Endodermal cell (in vitro differentiated cells): ENCODE measurements at regions not wholly inside any gene's neighbourhood (a gene's known extent, or its start where the extent isn't known, plus 50 kb on each side); places are given as distances from the start of the nearest gene placed in this dataset.

Experiments used
- DNase-seq: peaks from one replicate; pipeline ENCODE4 v3.0.0-alpha.2; 2017
- H3K27ac ChIP-seq: 2 replicates; pipeline ENCODE4 v1.5.1; 2013; ENCODE audit warnings: mild to moderate bottlenecking, low read depth, low read length, moderate library complexity
- H3K27me3 ChIP-seq: 2 replicates; pipeline ENCODE4 v1.6.1; 2013; ENCODE audit warnings: mild to moderate bottlenecking, low read length, moderate library complexity; ENCODE audit not compliant: insufficient read depth, control insufficient read depth, poor library complexity, severe bottlenecking
- H3K36me3 ChIP-seq: 2 replicates; pipeline ENCODE4 v1.7.0; 2013; ENCODE audit warnings: mild to moderate bottlenecking, low read length, moderate library complexity; ENCODE audit not compliant: control insufficient read depth, insufficient read depth
- H3K4me1 ChIP-seq: one replicate; pipeline ENCODE4 v1.7.0; 2013; ENCODE audit warnings: low read length; ENCODE audit not compliant: control insufficient read depth, insufficient read depth
- H3K4me3 ChIP-seq: 2 replicates; pipeline ENCODE4 v1.5.1; 2013; ENCODE audit warnings: mild to moderate bottlenecking, low read length, moderate library complexity
- H3K9ac ChIP-seq: 2 replicates; pipeline ENCODE4 v1.6.1; 2013; ENCODE audit warnings: mild to moderate bottlenecking, low read length, moderate library complexity; ENCODE audit not compliant: poor library complexity, severe bottlenecking; ENCODE audit errors: extremely low read depth
- H3K9me3 ChIP-seq: 2 replicates; pipeline ENCODE4 v1.6.1; 2013; ENCODE audit warnings: mild to moderate bottlenecking, low read length, moderate library complexity; ENCODE audit not compliant: control insufficient read depth
- H3K27ac Mint-ChIP-seq: 2 replicates; pipeline ENCODE4 v1.8.0; 2020; ENCODE audit warnings: mixed read lengths
- H3K27me3 Mint-ChIP-seq: 2 replicates; pipeline ENCODE4 v1.8.0; 2021; ENCODE audit warnings: mild to moderate bottlenecking, mixed read lengths; ENCODE audit not compliant: insufficient read depth
- H3K36me3 Mint-ChIP-seq: 2 replicates; pipeline ENCODE4 v1.8.0; 2020; ENCODE audit warnings: low read depth, mixed read lengths
- H3K4me1 Mint-ChIP-seq: 2 replicates; pipeline ENCODE4 v1.8.0; 2020; ENCODE audit warnings: mixed read lengths
- H3K4me3 Mint-ChIP-seq: 2 replicates; pipeline ENCODE4 v1.8.0; 2020; ENCODE audit warnings: mild to moderate bottlenecking, moderate library complexity, mixed read lengths
- H3K9me3 Mint-ChIP-seq: 2 replicates; pipeline ENCODE4 v1.8.0; 2020; ENCODE audit warnings: mild to moderate bottlenecking, mixed read lengths
- CTCF ChIP-seq: fragments of 200-600 bp; sonication (generic); conservative IDR thresholded peaks from 2 replicates; pipeline ENCODE4 v1.5.0; 2021; ENCODE audit warnings: antibody characterized with exemption, mild to moderate bottlenecking
- WGBS, 2 experiments: methylation state at CpG; one replicate each; pipeline versions ENCODE4 v1.1.5 to v1.1.7; 2013; ENCODE audit warnings: missing lambda C conversion rate in 2 of 2, mixed read lengths in 1 of 2; ENCODE audit not compliant: insufficient coverage in 1 of 2, insufficient read length in 1 of 2; 5-methylcytosine and 5-hydroxymethylcytosine counted together

- Mint-ChIP-seq H3K4me1 (peaks cover 29% of the 10 kb centered on the region), H3K36me3 (no peaks in the 10 kb centered on the region), H3K4me3 (no peak overlapping the region), H3K27me3 (no peaks in the 10 kb centered on the region), H3K9me3 (no peaks in the 10 kb centered on the region), H3K27ac (no peak overlapping the region)
- peak overlapping the region; percentile 20 for H3K27ac ChIP-seq
- H3K9me3 ChIP-seq: no peaks in the 10 kb centered on the region
- H3K27me3 ChIP-seq: no peaks in the 10 kb centered on the region
- no peaks in the 10 kb centered on the region for H3K36me3 ChIP-seq
- no peak for DNase-seq
- peaks cover 14% of the 10 kb centered on the region for H3K4me1 ChIP-seq
- WGBS, 2 experiments: 76 to 94% methylated on average over 5 to 6 of the region's 6 CpGs
- H3K4me3 ChIP-seq: no peak overlapping the region
- no peak for TF ChIP-seq CTCF
- no peak overlapping the region for H3K9ac ChIP-seq
Measured at GRCh38 chr2:129071531-129071930, 752.9 kb upstream of the HS6ST1 start.

DNA sequence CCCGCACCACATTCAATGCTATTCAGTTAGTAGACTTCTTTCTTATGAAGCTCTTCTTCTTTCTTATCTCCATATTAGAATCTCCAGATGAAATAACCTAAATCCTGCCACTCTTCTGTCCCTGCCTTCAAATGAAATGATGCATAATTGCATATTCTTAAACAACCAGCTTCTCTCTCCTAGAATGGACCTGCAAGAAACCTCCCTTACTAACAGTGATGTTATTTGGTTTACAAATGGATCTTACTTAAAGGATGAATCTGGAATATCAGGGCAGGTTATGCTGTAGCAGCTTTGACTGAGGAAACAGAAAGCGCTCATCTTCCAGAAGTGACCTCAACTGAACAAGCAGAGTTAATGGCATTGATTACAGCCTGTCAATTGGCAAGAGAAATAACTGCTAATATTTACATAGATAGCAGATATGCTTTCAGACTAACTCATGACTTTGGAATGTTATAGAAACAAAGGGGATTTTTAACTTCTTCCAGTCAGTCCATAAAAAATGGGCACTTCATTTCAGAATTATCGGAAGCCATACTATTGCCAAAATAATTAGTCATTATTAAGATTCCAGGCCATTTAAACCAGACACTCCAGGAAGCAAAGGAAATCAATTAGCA, 755.7 kb upstream of the HS6ST1 start:
- no peak for TF ChIP-seq CTCF
- no peak overlapping the region for H3K4me3 ChIP-seq
- no peaks in the 10 kb centered on the region for H3K9me3 ChIP-seq
- no peak overlapping the region for H3K27ac Mint-ChIP-seq
- H3K27ac ChIP-seq: no peak overlapping the region
- H3K36me3 Mint-ChIP-seq: no peaks in the 10 kb centered on the region
- no peak overlapping the region for H3K4me3 Mint-ChIP-seq
- H3K9me3 Mint-ChIP-seq: no peaks in the 10 kb centered on the region
- no peaks in the 10 kb centered on the region for H3K27me3 ChIP-seq
- peaks cover 24% of the 10 kb centered on the region for H3K4me1 ChIP-seq
- DNase-seq: no peak
- H3K27me3 Mint-ChIP-seq: no peaks in the 10 kb centered on the region
- H3K9ac ChIP-seq: no peak overlapping the region
- peaks cover 40% of the 10 kb centered on the region for H3K4me1 Mint-ChIP-seq
- WGBS, 2 experiments: 94 to 100% methylated on average over 3 of the region's 3 CpGs
- H3K36me3 ChIP-seq: no peaks in the 10 kb centered on the region

GRCh38 chr2:129078548-129078947, 759.9 kb upstream of the HS6ST1 start:
- no peak overlapping the region for H3K27ac Mint-ChIP-seq
- no peak for TF ChIP-seq CTCF
- Histone ChIP-seq H3K4me1 (peaks cover 29% of the 10 kb centered on the region), H3K36me3 (no peaks in the 10 kb centered on the region), H3K9ac (no peak overlapping the region), H3K4me3 (no peak overlapping the region), H3K9me3 (no peaks in the 10 kb centered on the region), H3K27me3 (peaks cover 20% of the 10 kb centered on the region), H3K27ac (no peak overlapping the region)
- H3K4me1 Mint-ChIP-seq: peaks cover 52% of the 10 kb centered on the region
- peak; percentile 38 for DNase-seq
- H3K9me3 Mint-ChIP-seq: no peaks in the 10 kb centered on the region
- H3K4me3 Mint-ChIP-seq: no peak overlapping the region
- 91 to 100% methylated on average over 2 to 3 of the region's 3 CpGs for WGBS, 2 experiments
- H3K27me3 Mint-ChIP-seq: peaks cover 8% of the 10 kb centered on the region
- H3K36me3 Mint-ChIP-seq: no peaks in the 10 kb centered on the region
